AG04450 (cell line): ENCODE measurements at regions not wholly inside any gene's neighbourhood (a gene's known extent, or its start where the extent isn't known, plus 50 kb on each side); places are given as distances from the start of the nearest gene placed in this dataset.

Experiments
- CTCF ChIA-PET: fragments of 300-600, 350-600 bp; formaldehyde crosslinking; extraction: SDS; loops from one replicate; lab custom pipeline; 2022; ENCODE audit warnings: antibody characterized with exemption, inconsistent platforms; lab: Charles Lee
- POLR2A ChIA-PET: fragments of 350-600 bp; formaldehyde crosslinking; extraction: SDS; loops from one replicate; lab custom pipeline; 2021; ENCODE audit warnings: antibody characterized with exemption, inconsistent platforms; lab: Yijun Ruan, JAX
- DNase-seq: peaks from one replicate; pipeline ENCODE4 v3.0.0-alpha.2; 2011; ENCODE audit warnings: low read depth, low spot score
- H3K27ac ChIP-seq: one replicate; pipeline ENCODE4 v1.5.1; 2012; ENCODE audit warnings: low read depth, low read length, control low read depth
- H3K27me3 ChIP-seq: one replicate; pipeline ENCODE4 v1.6.0; 2012; ENCODE audit warnings: low read length; ENCODE audit not compliant: control insufficient read depth, insufficient read depth
- H3K4me3 ChIP-seq: 2 replicates; pipeline ENCODE4 v1.5.1; 2011; ENCODE audit warnings: mild to moderate bottlenecking, low read depth, low read length, control low read depth
- H3K9me3 ChIP-seq: 2 replicates; pipeline ENCODE4 v1.5.1; 2012; ENCODE audit warnings: low read length; ENCODE audit not compliant: control insufficient read depth, insufficient read depth
- TF ChIP-seq, protein P1 (sequence below): IDR thresholded peaks from 2 replicates; pipeline ENCODE4 v1.5.1; 2011; ENCODE audit warnings: low read depth, low read length, control low read depth, inconsistent platforms

DNA sequence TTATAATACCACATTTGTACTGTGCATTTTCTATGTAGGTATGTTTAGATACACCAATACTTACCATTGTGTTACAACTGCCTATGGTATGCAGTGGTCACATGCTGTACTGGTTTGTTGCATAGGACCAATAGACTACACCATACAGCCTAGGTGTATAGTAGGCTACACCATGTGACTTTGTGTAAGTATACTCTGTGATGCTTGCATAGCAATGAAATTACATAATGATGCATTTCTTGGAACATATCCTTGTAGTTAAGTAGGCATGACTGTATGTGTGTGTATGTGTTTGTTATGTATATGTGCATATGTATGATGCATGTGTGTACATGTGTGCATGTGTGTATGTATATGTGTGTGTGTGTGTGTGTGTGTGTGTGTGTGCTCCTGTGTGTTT, 157.6 kb downstream of the TDRD15 start:
- CTCF ChIA-PET, result no interaction called here
- TF ChIP-seq, protein P1, sequence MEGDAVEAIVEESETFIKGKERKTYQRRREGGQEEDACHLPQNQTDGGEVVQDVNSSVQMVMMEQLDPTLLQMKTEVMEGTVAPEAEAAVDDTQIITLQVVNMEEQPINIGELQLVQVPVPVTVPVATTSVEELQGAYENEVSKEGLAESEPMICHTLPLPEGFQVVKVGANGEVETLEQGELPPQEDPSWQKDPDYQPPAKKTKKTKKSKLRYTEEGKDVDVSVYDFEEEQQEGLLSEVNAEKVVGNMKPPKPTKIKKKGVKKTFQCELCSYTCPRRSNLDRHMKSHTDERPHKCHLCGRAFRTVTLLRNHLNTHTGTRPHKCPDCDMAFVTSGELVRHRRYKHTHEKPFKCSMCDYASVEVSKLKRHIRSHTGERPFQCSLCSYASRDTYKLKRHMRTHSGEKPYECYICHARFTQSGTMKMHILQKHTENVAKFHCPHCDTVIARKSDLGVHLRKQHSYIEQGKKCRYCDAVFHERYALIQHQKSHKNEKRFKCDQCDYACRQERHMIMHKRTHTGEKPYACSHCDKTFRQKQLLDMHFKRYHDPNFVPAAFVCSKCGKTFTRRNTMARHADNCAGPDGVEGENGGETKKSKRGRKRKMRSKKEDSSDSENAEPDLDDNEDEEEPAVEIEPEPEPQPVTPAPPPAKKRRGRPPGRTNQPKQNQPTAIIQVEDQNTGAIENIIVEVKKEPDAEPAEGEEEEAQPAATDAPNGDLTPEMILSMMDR, result no peak
- Histone ChIP-seq H3K27ac (no peak overlapping the region), H3K27me3 (no peaks in the 10 kb centered on the region), H3K9me3 (peaks cover 3% of the 10 kb centered on the region; the same call in 1 of the 2 replicates), H3K4me3 (no peak overlapping the region)
- no peak for DNase-seq
- POLR2A ChIA-PET, result no interaction called here

DNA sequence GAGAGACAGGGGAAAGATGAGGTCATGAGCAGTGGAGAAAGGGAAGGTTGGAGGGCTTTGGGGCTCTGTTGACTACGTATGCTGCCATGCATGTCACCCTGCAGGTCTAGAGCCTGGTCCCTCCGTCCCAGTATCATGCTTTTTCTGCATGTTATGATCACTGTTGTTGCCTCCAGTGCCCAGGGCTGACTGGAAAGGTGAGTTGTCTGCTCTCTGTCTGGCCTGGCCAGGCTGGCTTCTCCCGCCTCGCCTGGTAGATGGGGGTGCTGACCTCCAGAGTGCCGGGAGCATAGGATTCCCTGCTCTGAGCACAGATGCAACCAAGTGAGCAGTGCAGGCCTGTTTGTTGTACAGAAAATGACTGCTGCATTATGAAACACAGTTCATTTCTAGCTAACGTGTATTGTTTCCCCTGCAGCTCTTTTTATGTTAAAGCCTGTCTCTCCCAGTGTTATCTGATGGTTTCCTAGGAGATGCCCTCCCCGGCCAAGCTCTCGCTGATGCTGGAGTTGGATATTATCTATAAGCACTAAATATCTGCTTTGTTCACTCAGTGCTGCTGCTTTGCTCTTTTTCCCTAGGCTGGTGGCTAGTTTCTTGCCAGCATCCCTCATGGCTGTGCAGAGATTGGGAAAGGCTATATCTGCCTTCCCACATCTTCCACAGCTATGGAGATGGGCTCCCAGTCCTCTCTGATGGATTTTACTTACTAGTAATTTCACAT, 158.2 kb downstream of the TDRD15 start:
- peaks cover 3% of the 10 kb centered on the region; the same call in 1 of the 2 replicates for H3K9me3 ChIP-seq
- POLR2A ChIA-PET, result no interaction called here
- CTCF ChIA-PET, result no interaction called here
- no peak for DNase-seq
- no peaks in the 10 kb centered on the region for H3K27me3 ChIP-seq
- H3K4me3 ChIP-seq, result no peak overlapping the region
- TF ChIP-seq, protein P1, result no peak
- no peak overlapping the region for H3K27ac ChIP-seq

DNA sequence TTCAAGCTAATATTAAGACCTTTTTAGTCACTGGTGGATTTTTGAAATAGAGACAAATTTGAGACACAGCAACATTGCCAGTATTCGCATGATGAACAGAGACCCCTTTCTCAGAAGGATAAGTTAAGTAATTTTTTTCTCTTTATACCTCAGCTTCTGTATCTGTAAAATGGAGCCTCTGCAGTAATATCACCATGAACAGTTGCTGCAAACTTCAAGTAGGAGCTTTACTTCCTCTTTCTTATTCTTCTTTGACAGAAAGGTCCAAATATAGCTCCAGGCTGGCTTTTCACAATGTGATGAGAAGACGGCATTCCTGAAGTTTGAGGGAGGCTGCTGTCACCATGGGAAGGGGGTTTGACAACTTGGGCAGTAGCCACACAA, 158.7 kb downstream of the TDRD15 start:
- no peak overlapping the region for H3K27ac ChIP-seq
- POLR2A ChIA-PET, result no interaction called here
- H3K27me3 ChIP-seq, result no peaks in the 10 kb centered on the region
- TF ChIP-seq, protein P1, result no peak
- no peak for DNase-seq
- CTCF ChIA-PET, result no interaction called here
- H3K9me3 ChIP-seq, result peaks cover 3% of the 10 kb centered on the region; the same call in 1 of the 2 replicates
- H3K4me3 ChIP-seq, result no peak overlapping the region

DNA sequence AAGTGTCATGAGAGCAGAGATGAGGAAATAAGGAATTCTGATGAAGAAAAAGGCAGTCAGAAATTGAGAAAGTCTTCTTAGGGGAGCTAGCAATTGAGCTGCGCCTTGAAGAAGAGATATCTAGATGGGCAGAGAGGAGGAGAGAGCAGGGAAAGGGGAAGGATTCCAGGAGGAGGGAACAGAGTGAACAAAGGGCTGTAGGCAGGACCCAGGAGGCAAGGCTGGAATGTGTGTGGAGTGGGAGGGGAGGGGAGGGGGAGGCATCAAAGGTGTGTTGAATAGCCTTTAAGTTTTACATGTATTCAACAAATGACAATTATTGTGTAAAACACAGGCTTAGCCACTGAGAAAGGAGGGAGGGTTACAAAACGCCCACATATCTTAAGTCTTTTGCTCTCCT, 164.5 kb downstream of the TDRD15 start:
- no peak for DNase-seq
- ChIA-PET CTCF (no interaction called here), POLR2A (no interaction called here)
- TF ChIP-seq, protein P1, result no peak
- Histone ChIP-seq H3K27me3 (no peaks in the 10 kb centered on the region), H3K27ac (no peak overlapping the region), H3K4me3 (no peak overlapping the region), H3K9me3 (no peaks in the 10 kb centered on the region)

DNA sequence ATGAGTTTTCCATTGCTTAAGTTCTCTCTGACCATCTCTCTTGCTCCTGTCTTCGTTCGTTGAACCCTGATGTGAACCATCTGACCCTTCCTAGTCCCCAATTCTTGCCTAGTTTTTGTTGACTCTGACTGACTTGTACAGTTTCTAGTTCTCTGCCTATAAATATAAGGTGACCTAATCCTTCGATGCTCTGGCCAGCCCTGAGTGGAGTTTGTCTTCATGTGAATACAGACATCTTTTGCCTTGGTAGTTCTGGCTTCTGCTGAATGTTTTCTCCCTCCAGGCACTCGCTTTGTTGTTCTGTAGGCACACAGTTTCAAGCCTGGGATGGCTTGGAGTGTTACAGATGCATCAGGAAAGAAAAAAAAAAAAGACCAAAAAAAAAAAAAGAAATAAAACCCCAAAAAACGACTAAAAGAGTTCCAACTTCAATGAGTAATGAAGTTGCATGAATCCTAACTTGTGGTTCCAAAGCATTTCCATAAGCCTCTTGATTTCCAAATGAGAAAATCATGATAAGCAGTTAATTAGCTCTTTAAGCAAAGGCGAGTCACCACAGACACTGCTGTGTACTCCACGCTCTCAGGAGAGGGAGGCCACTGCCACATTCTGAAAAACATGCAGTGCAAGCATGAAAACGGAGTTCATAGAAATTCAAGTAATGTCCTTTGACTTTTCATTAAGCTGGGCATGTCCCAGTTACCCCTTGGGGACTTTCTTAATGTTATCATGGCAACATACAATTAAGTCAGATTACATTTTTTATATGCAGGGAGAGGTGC, 165.2 kb downstream of the TDRD15 start:
- no peak for DNase-seq
- no peaks in the 10 kb centered on the region for H3K9me3 ChIP-seq
- no peak overlapping the region for H3K27ac ChIP-seq
- no peak overlapping the region for H3K4me3 ChIP-seq
- TF ChIP-seq, protein P1, result no peak
- no peaks in the 10 kb centered on the region for H3K27me3 ChIP-seq
- ChIA-PET CTCF (no interaction called here), POLR2A (no interaction called here)
